T-helper 2 cell treated with Interferon-gamma antibody and Interleukin-4, amounts not matched to agents 5 μg/mL and 100 μg/mL, for 36 hours (primary cell): ENCODE measurements at regions not wholly inside any gene's neighbourhood (a gene's known extent, or its start where the extent isn't known, plus 50 kb on each side); places are given as distances from the start of the nearest gene placed in this dataset.

Experiments used
- DNase-seq: peaks from one replicate; pipeline ENCODE4 v3.0.0; 2021; ENCODE audit warnings: low spot score
- H3K27ac Mint-ChIP-seq: one replicate; pipeline ENCODE4 v1.8.0; 2021; ENCODE audit warnings: mild to moderate bottlenecking, mixed read lengths
- H3K27me3 Mint-ChIP-seq: one replicate; pipeline ENCODE4 v1.8.0; 2021; ENCODE audit warnings: low read depth, mixed read lengths
- H3K36me3 Mint-ChIP-seq: one replicate; pipeline ENCODE4 v1.8.0; 2021; ENCODE audit warnings: low read depth, mixed read lengths
- H3K4me1 Mint-ChIP-seq: one replicate; pipeline ENCODE4 v1.8.0; 2021; ENCODE audit warnings: low read depth, mixed read lengths
- H3K4me3 Mint-ChIP-seq: one replicate; pipeline ENCODE4 v1.8.0; 2022; ENCODE audit warnings: mild to moderate bottlenecking, moderate library complexity, mixed read lengths
- H3K9me3 Mint-ChIP-seq: one replicate; pipeline ENCODE4 v1.8.0; 2021; ENCODE audit warnings: mixed read lengths

DNA sequence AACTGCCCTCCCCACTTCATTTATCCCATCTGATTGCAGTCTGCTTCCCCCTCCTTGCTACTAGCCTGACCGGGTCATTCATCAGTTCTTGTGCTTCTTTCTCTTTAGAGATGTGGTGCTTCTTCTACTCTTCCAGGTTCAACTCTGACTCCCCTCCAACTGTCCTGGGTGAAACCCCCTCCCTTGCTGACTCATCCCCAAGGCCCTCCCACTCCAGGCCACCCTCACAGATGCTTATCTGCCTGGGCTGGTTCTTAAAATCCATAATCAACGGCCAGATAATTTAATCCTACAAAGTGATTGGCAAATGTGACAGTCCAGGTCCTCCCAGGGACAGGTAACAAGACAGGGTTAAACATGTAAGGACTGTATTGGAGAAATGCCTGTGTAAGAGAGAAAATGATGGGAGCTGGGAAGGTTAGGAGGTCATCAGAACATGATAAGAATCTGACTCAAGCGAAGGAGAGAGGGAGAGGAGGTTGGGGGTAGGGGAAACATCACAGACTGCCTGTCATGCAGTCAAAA, 182.8 kb upstream of the C1QTNF7 start:
- Mint-ChIP-seq H3K4me3 (no peak overlapping the region), H3K4me1 (no peaks in the 10 kb centered on the region), H3K36me3 (no peaks in the 10 kb centered on the region), H3K27me3 (no peaks in the 10 kb centered on the region), H3K27ac (no peak overlapping the region), H3K9me3 (no peaks in the 10 kb centered on the region)
- no peak for DNase-seq

DNA sequence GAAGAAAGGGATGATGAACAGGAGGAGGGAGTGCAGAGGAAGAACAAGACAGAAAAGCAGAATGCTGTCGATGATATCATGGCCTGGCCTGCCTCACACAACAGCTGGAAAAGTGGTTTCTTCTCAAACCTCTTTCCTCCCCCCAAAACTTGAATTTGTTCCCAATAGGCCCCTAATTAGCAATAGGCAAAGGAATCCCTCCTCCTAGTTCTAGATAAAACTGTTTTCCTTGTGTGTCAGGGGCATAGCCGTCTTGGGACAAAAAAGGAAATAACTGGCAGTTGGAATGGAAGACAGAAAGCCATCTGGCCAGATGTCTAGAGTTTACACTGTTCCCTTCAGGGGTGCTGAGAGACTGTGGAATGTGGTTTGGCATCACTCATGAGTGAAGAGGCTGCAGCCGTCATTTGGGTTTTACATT, 177.8 kb upstream of the C1QTNF7 start:
- H3K4me3 Mint-ChIP-seq = no peak overlapping the region
- H3K36me3 Mint-ChIP-seq = no peaks in the 10 kb centered on the region
- no peaks in the 10 kb centered on the region for H3K4me1 Mint-ChIP-seq
- H3K9me3 Mint-ChIP-seq = no peaks in the 10 kb centered on the region
- H3K27me3 Mint-ChIP-seq = peaks cover 5% of the 10 kb centered on the region
- no peak overlapping the region for H3K27ac Mint-ChIP-seq
- DNase-seq = no peak

DNA sequence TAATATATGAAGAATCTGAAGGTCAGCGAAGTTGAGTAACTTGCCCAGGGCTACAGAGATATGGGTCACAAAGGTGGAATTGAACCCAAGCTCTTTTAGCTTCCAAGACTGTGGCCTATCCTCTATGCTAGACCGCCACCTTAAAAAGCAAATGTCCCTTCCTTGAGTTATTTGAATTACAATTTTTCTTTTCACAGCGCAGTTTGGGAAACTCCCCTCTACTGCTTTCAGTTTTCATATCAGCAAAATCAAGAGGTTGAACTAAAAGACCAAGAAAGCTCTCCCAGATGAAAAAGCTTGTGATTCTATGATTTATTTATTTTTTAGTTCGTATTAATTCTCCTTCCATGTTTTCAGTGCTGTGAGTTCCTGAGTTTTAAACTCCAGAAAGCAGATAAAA, 174.5 kb upstream of the C1QTNF7 start:
- Mint-ChIP-seq H3K27ac (no peak overlapping the region), H3K4me1 (no peaks in the 10 kb centered on the region), H3K36me3 (no peaks in the 10 kb centered on the region), H3K9me3 (no peaks in the 10 kb centered on the region), H3K4me3 (no peak overlapping the region), H3K27me3 (peaks cover 14% of the 10 kb centered on the region)
- no peak for DNase-seq

DNA sequence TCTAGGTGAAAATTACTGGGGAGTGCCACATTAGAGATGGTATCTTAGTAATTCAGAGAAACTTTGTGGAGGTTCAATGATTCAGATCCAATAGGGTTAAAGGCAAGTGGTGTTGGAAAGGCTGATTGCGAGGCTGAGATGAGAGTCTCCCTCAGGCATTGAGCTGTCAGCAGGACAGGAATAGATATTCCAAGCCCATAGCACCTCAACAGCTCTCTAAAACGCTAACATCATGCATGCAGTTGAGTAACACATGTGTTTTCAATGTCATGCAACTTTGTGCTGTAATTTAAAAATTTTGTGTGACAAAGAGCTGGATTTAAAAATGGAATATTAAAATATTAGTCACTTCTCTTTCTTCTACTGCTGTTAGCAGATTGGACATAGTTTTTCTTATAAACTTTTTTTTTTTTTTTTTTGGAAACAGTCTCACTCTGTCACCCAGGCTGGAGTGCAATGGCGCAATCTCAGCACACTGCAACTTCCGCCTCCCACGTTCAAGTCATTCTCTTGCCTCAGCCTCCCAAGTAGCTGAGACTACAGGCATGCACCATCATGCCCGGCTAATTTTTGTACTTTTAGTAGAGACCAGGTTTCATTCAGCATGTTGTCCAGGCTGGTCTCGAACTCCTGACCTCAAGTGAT, 173.5 kb upstream of the C1QTNF7 start:
- Mint-ChIP-seq H3K27ac (no peak overlapping the region), H3K36me3 (no peaks in the 10 kb centered on the region), H3K9me3 (no peaks in the 10 kb centered on the region), H3K27me3 (peaks cover 14% of the 10 kb centered on the region), H3K4me3 (no peak overlapping the region), H3K4me1 (no peaks in the 10 kb centered on the region)
- DNase-seq = no peak

DNA sequence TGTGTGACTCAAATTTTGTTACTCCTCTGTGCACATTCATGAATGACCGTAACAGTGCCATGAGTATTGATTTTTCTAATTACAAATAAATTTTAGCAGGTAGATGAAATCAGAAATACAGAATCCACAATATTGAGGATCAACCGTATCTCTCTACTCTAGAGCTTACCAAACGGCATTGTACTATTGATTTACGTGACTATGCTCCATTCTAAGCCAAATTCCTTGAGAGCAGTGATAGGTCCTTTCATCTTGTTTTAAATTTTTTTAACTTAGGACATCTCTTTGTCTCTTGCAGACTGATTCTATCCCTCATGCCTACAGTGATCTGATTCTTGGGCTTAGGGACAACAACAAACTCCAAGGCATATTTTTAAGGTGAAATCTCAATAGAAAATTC, 172.3 kb upstream of the C1QTNF7 start:
- no peaks in the 10 kb centered on the region for H3K36me3 Mint-ChIP-seq
- H3K9me3 Mint-ChIP-seq = no peaks in the 10 kb centered on the region
- H3K4me1 Mint-ChIP-seq = no peaks in the 10 kb centered on the region

DNA sequence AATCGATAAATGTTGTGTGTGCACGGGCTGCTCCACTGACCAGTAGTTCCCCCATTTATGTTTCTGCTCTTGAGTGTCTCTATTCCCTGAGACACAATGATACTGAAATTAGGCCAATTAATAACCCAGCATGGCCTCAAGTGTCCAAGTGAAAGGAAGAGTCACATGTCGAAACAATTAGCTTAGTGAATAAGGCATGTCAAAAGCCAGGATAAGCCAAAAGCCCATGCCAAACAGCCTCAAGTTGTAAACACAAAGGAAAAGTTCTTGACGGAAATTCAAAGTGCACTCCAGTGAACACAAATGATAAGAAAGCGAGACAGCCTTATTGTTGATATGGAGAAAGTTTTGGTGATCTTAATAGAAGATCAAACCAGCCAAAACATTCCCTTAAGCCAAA, 167.1 kb upstream of the C1QTNF7 start:
- Mint-ChIP-seq H3K27me3 (peaks cover 15% of the 10 kb centered on the region), H3K4me1 (no peaks in the 10 kb centered on the region), H3K4me3 (no peak overlapping the region), H3K36me3 (no peaks in the 10 kb centered on the region), H3K27ac (no peak overlapping the region), H3K9me3 (no peaks in the 10 kb centered on the region)
- no peak for DNase-seq

More for the DNA sequence above, 172.3 kb upstream of the C1QTNF7 start:
- Mint-ChIP-seq H3K27ac (no peak overlapping the region), H3K27me3 (peaks cover 14% of the 10 kb centered on the region), H3K4me3 (no peak overlapping the region)
- DNase-seq = no peak

DNA sequence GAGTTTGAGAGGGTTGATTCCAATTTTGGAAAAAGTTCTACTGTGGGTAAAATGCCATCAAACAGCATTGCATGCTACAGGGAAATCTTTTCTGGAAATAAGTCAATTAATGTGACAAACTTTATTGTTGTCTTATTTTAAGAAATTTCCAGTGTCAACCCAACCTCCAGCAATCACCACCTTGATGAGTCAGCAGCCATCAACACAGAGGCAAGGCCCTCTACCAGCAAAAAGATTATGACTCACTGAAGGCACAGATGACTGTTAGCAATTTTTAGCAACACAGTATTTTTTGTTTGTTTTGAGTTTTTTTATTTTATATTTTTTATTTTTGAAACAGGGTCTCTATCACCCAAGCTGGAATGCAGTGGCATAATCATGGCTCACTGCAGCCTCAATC, 165.4 kb upstream of the C1QTNF7 start:
- Mint-ChIP-seq H3K9me3 (no peaks in the 10 kb centered on the region), H3K27ac (no peak overlapping the region), H3K4me3 (no peak overlapping the region), H3K4me1 (no peaks in the 10 kb centered on the region), H3K27me3 (peaks cover 6% of the 10 kb centered on the region), H3K36me3 (no peaks in the 10 kb centered on the region)
- no peak for DNase-seq

DNA sequence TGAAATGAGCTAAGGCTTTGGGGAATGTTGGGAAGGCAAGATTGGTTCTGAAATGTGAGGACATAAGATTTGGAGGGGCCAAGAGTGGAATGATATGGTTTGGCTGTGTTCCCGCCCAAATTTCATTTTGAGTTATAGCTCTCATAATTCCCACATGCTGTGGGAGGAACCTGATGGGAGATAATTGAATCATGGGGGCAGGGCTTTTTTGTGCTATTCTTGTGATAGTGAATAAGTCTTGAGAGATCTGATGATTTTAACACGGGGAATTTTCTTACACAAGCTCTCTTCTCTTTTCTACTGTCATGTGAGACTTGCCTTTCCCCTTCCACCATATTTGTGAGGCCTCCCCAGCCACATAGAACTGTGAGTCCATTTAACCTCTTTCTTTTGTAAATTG, 157.6 kb upstream of the C1QTNF7 start:
- Mint-ChIP-seq H3K27ac (no peak overlapping the region), H3K36me3 (no peaks in the 10 kb centered on the region), H3K9me3 (peaks cover 14% of the 10 kb centered on the region), H3K4me1 (no peaks in the 10 kb centered on the region), H3K27me3 (no peaks in the 10 kb centered on the region), H3K4me3 (no peak overlapping the region)
- no peak for DNase-seq

DNA sequence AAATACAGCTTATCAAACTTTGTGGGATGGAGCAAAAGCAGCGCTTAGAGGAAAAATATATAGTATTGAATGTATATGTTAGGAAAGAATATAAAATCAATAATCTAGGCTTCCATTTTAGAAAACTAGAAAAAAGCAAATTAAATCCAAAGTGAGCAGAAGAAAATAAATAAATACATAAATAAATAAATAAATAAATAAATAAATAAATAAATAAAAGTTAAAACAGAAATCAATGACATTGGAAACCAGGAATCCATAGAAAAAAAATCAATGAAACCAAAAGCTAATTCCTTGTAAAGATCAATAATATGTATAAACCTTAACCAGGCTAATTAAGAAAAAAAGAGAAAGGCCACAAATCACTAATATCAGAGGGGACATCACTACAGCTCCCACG, 141.8 kb upstream of the C1QTNF7 start:
- Mint-ChIP-seq H3K4me1 (no peaks in the 10 kb centered on the region), H3K27ac (no peak overlapping the region), H3K36me3 (no peaks in the 10 kb centered on the region), H3K4me3 (no peak overlapping the region), H3K9me3 (no peaks in the 10 kb centered on the region), H3K27me3 (peaks cover 6% of the 10 kb centered on the region)
- no peak for DNase-seq

DNA sequence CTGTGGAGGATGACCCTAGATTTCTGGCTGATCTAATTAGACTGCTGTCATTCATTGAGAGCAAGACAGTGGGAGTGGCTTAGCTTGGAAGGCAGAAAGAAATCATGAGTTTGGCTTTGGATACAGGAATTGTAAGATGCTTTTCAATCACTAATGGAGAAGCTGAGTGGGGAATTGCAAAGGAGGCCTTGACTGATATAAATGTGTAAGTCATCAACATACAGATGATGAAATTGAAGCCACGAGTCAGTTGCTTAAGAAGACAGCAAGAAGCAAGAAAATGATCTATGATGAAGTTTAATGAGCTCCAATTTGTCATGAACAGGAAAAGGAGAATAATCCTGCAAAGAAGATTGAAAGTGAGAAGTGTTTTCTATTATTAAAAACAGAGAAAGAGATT, 136.7 kb upstream of the C1QTNF7 start:
- Mint-ChIP-seq H3K4me1 (no peaks in the 10 kb centered on the region), H3K36me3 (no peaks in the 10 kb centered on the region), H3K27me3 (peaks cover 10% of the 10 kb centered on the region), H3K9me3 (no peaks in the 10 kb centered on the region), H3K27ac (no peak overlapping the region), H3K4me3 (no peak overlapping the region)
- DNase-seq = no peak

DNA sequence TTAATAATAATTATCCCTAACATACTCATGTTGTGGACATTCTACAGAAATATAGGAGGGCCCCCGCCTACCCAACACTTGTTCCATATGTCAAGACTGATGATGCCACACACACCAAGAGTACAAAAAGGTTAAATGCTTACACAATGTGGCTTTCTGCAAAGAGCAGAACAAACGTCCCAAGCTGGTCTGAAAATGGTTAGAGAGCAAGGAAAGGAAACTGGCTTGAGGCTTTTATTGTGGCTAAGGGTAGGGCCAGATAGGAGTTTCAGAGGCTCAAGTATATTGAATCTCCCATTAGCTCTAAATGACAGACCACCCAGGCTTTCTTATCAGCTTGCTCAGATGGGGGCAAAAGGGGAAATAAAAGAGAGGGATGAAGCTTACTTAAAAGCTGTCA, 134.1 kb upstream of the C1QTNF7 start:
- Mint-ChIP-seq H3K27me3 (peaks cover 7% of the 10 kb centered on the region), H3K4me1 (no peaks in the 10 kb centered on the region), H3K4me3 (no peak overlapping the region), H3K9me3 (no peaks in the 10 kb centered on the region), H3K36me3 (no peaks in the 10 kb centered on the region), H3K27ac (no peak overlapping the region)
- no peak for DNase-seq

DNA sequence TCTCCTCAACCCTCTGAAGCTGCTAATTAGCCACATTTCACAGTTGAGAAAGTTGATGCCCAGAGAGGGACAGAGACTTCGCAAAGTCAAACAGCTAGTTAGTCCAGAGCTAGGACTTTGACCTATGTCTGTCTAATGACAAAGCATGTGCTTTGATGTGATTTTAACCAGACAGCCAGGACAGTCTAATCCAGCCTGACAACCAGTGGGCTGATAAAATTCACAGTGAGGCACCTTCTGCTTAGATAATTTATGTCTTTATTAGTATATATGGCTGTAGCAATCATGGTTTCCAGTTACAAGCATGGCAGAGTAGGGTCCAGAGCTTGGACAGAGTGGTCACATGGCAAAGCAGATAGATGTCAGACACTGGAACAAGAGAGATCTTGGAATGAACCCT, 133.6 kb upstream of the C1QTNF7 start:
- Mint-ChIP-seq H3K4me3 (no peak overlapping the region), H3K9me3 (no peaks in the 10 kb centered on the region)
- no peak for DNase-seq

DNA sequence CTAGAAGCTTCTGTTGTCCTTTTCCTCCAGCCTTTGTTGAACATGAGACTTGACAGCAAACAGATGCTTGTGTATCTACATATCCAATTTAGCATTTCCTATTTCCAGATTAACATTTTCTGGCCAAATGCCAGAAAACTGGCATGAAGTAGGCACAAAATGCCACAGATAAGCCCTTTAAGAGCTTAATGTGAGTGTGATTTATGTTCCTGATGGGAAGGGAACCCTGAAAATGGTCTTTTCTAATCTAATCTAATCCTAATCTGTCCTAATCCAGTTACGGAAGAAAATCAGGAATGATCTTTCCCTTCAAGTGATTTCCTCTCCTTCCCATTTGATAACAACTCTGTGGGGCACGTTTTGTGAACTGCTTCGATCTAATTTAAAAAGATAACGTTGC, 133.0 kb upstream of the C1QTNF7 start:
- H3K9me3 Mint-ChIP-seq = no peaks in the 10 kb centered on the region
- no peak overlapping the region for H3K4me3 Mint-ChIP-seq
- no peak overlapping the region for H3K27ac Mint-ChIP-seq
- DNase-seq = no peak
- H3K4me1 Mint-ChIP-seq = no peaks in the 10 kb centered on the region
- no peaks in the 10 kb centered on the region for H3K36me3 Mint-ChIP-seq
- H3K27me3 Mint-ChIP-seq = peaks cover 7% of the 10 kb centered on the region

More for the DNA sequence above, 133.6 kb upstream of the C1QTNF7 start:
- no peak overlapping the region for H3K27ac Mint-ChIP-seq
- no peaks in the 10 kb centered on the region for H3K4me1 Mint-ChIP-seq
- H3K27me3 Mint-ChIP-seq = peaks cover 7% of the 10 kb centered on the region
- no peaks in the 10 kb centered on the region for H3K36me3 Mint-ChIP-seq

DNA sequence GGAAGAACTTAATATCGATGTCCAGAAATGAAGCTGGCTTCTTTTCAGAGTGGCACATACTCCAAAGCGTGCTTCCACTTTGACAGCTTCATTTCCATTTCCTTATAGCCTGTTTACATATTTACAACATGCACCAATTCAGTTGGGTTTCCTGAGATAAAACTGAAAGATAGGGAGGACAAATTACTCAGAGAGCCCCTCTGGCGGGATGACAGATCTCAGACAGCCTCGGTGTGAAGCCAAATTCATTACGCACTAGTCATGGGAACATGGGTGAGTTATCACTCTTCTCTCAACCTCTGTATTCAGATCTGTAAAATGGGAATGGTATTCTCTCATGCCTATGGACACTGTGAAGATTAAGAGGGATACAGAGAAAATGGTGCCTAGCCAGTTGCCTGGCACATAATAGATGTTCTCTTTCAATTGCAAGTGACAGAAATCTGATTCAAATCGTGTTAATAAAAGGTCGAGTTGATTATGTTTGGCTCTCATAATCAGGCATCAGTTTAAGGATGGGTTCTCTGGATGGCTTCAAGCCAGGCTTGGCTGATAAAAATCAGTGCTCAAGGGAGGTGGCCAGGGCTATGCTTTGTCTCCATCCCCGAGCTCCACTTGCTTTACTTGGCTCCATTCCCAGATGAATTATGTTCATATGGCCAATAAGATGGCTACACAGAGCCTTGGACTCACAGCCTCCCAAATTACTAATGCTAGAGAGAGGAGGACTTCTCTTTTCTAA, 132.2 kb upstream of the C1QTNF7 start:
- H3K4me3 Mint-ChIP-seq = no peak overlapping the region
- DNase-seq = no peak
- peaks cover 7% of the 10 kb centered on the region for H3K27me3 Mint-ChIP-seq
- no peaks in the 10 kb centered on the region for H3K4me1 Mint-ChIP-seq
- no peak overlapping the region for H3K27ac Mint-ChIP-seq
- H3K9me3 Mint-ChIP-seq = no peaks in the 10 kb centered on the region
- H3K36me3 Mint-ChIP-seq = no peaks in the 10 kb centered on the region
